Omental fat pad (tissue), 1 donor: ENCODE measurements at regions not wholly inside any gene's neighbourhood (a gene's known extent, or its start where the extent isn't known, plus 50 kb on each side); places are given as distances from the start of the nearest gene placed in this dataset.
"Not testable (repeated sequence)": the region's sequence is repeated elsewhere in the genome, so short reads cannot be mapped to it uniquely, and the experiment has no call there.

ENCODE experiments used
- ATAC-seq: fragments of 150-250 bp; one replicate; pipeline ENCODE4 v1.9.1; 2016; ENCODE audit warnings: mild to moderate bottlenecking, moderate library complexity; ENCODE audit not compliant: low FRiP score
- DNase-seq: peaks from one replicate; pipeline ENCODE4 v3.0.0-alpha.2; 2019; ENCODE audit warnings: low spot score

DNA sequence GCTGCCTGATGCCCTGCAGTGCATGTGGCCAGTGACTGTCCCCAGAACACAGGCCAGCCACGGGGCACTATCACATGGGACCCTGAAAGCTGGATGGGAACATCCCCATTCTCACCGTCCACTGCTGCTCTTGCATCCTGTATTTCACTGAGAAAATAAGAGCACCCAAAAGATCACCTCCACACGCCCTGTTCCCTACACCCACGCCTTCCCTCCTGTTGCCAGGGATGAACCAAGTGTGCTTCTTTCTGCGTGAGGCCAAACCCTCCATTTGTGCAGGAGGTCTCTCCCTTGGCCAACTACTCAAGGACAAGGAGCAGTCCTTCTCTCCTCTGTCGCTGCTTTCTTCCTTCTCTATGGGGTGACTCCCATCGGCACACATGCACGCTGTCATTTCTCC, 118.3 kb downstream of the LRRC37A3 start:
- not testable (repeated sequence) for DNase-seq, ATAC-seq

DNA sequence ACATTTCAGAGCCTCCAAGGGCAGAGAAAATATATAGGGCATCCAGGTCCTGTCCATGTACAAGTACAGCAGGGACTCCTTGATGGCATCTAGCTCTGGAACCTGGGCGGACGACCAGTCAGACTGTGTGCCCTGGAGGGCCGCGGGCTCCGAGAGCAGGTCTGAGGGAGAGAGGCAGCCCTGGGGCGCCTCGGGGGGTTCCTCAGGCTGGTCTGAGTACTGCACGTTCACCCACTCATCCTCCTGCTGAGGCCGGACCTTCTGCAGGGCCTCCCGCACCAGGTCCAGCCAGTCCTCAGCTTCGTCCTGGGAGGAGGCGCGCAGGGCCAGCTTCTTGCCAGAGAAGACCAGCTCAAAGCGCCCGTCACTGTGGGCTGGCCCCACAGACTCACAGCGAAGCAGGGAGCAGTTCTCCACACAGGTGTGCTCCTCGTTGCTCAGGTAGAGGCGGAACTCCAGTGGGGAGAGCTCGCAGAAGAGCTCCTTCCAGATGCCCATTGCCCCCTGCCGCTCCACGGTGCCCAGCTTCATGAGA, 118.8 kb downstream of the LRRC37A3 start:
- not testable (repeated sequence) for DNase-seq, ATAC-seq

DNA sequence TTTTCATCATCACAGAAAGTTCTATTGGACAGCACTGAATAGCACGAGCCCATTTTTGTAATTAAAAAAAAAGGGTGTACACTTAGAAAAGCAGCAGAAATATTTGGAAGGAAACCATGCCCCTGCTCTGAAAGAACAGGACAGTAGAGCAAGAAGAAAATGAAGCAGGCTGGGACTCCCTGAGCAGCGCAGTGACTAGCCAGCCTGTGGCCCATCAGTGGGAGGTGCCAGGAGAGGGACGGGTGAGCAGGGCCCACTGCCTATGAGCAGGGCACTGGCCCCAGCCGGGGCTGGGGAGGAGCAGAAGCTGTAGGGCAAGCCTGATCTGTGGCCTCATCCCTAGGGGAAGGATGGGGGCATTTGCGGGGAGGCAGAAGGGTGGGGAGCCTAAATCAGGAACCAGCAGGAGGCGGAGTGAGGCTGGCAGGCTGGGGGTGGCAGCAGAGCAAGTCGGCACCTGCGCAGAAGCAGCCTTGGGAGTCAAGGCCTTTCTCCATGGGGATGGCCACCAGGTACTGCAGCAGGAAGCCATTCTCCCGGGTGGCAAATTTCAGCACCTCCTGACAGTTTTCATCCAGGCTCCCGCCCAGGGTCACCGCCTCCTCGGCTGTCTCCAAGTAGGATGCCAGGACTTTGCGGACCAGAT, 119.6 kb downstream of the LRRC37A3 start:
- not testable (repeated sequence) for ATAC-seq, DNase-seq

- ATAC-seq, DNase-seq: not testable (repeated sequence)
These were observed 120.3 kb downstream of the LRRC37A3 start for GRCh38 chr17:64798961-64799360.

DNA sequence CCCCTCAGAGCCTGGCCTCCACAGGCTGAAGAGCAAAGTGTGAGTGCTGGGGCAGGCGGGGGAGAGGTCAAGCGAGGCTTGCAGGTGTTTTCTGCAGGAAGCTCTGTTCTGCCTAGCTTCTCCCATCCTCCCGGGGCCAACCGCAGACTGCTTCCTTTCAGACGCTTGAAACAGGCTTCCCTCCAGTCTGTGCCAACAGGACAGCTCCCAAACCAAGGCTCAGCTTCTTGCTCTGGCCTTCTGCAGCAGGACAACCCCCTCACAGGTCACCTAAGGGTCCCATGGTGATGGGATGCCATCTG, 120.8 kb downstream of the LRRC37A3 start:
- not testable (repeated sequence) for DNase-seq, ATAC-seq

- DNase-seq, ATAC-seq: not testable (repeated sequence)
These were observed 121.4 kb downstream of the LRRC37A3 start for GRCh38 chr17:64797746-64798488.

GRCh38 chr17:64795342-64795741, 123.9 kb downstream of the LRRC37A3 start:
- ATAC-seq, DNase-seq: not testable (repeated sequence)

GRCh38 chr17:64794548-64795274, 124.6 kb downstream of the LRRC37A3 start:
- ATAC-seq, DNase-seq: not testable (repeated sequence)

- peak; percentile 29 for ATAC-seq
- DNase-seq = not testable (repeated sequence)
These were observed 125.2 kb downstream of the LRRC37A3 start for GRCh38 chr17:64794113-64794512.

DNA sequence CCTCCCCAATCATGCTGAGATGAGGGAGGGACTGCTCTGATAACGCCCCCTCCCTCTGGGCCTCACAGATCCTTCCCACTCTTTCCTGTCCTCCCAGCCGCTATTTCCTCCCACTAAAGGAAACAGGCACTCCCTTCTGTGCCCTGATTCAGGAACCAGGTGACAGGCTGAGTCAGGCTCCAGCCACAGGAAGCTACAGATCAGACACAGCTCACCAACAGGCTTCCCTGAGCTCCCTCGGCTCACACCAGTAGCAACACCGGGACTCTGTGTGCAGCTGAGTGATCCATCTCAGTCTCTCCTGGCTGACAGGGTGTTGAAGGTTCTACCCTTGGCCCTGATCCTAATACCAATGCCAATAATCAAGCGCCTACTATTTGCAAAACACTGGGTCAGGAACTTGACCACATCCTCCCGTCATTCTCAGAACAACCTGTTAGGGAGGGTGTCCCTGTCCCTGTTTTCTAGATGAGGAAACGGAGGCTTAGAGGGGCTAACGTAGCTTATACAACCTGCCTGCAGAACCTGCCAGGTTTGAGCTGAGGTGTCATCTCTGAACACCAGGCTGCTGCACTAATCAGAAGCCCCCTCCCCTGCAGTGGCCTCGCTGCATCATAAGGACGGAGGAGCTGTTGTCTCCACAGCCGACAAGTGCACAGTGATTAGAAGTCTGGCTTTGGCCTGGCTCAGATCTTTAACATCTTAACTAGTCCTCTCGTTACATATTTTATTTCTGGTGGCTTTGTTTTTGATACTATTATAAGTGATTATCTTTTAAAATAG, 126.3 kb downstream of the LRRC37A3 start:
- not testable (repeated sequence) for DNase-seq
- peak; percentile 60 for ATAC-seq

DNA sequence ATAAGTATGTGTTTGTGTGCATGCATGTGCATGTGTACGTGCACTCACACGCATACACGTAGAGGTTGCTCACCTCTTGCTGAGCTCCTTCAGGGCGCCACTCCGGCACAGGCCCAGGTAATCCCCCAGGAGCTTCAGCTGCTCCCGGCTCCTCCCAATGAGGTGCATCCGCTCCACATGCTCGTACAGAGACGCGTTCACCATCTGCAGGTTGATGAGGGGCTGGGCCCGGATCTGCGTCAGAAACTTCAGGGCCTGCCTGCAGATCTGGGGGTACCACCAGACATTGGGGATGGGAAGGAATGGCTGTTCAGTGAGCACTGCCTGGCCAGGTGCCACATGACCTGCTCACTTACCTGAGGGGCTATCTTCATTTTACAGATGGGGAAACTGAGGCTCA, 127.0 kb downstream of the LRRC37A3 start:
- not testable (repeated sequence) for ATAC-seq, DNase-seq

- not testable (repeated sequence) for DNase-seq, ATAC-seq
These were observed 127.6 kb downstream of the LRRC37A3 start for GRCh38 chr17:64791691-64792090.

- ATAC-seq, DNase-seq: not testable (repeated sequence)
These were observed 128.1 kb downstream of the LRRC37A3 start for GRCh38 chr17:64791226-64791625.

- not testable (repeated sequence) for ATAC-seq, DNase-seq
These were observed 128.6 kb upstream of the SMURF2 start for GRCh38 chr17:64790690-64791089.

DNA sequence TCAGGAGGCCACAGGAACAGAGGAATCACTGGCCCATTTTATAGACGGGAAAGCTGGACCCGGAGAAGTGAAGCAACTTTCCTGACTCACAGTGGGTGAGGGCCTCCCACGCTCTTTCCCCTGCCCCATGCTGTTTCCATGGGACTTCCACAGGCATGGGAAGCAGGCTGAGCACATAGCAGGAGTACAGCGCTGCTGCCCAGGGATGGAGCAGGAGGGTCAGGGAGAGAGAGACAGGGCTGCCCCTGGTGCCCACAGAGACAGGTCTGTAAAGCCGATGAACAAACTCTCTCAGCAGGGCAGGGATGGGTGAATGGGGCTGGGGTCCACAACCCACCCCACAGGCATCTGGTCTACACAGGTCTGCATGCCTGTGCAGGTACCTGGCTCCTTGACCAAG, 128.1 kb upstream of the SMURF2 start:
- not testable (repeated sequence) for DNase-seq, ATAC-seq

- ATAC-seq, DNase-seq: not testable (repeated sequence)
These were observed 126.9 kb upstream of the SMURF2 start for GRCh38 chr17:64789061-64789445.
